ENCODE measurements at regions not wholly inside any gene's neighbourhood (a gene's known extent, or its start where the extent isn't known, plus 50 kb on each side); places are given as distances from the start of the nearest gene placed in this dataset.

DNA sequence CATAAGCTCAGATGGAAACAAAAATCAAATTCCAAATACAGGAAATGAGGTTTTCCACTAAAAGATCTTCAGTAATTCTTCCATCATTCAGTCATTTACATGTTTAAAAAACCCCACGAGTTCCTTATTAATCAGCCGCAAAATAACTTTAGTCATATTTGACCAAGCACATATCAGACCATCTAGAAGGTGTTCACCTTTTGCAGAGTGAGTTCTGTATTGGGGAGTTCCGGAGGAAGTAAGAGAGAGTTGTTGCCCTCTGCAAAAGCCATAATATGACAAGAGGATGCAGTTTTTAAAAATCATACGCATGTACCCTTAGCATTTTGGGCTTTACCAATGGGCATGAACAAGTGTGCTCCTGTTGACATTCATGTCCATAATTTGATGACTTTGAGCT is 61.6 kb downstream of the CCR1 start:
- DNase-seq: no peak

DNA sequence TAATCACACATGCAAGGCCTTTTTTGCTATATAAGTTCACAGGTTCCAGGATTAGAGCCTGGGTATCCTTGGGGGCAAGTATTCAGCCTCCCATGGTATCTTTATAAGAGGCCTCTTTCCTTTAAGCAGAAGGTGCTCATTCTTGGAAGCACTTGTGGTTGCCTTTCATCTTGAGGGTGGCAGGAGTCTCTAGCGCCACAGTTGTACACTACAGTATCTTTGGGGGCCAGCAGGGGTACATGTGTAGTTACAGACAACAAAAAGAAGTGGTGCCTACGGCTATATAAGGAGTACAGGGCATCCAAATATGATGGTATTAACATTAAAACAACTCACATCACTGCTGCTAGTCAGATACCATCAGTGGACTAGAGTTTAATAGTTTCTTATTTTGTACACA is 62.1 kb downstream of the CCR1 start:
- DNase-seq: no peak

GRCh38 chr3:46145147-46145546 is 63.0 kb downstream of the CCR1 start:
- no peak for DNase-seq

DNA sequence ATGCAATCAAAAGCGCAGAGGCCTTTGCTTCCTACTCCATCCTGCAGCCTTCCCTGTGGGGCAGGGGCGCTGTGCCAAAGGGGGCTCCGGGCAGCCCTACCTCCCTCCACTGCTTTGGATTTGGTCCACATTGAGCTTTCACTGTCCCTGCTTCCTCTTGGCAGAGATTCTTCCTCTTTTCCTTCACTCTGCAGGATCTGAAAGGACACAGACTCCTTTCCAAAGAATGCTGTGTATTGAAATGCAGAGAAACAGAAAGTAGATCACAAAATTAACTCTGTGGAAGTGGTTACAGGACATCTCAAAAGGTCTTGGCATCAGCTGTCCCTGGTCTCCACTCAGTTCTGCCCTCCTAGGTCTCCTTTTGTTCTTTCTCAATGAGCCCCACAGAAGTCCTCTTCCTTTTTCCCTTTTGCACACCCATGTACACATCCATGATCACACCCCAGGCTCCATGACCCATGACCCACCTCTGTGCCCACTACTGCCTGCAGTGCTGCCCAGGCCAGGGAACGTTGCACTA is 64.1 kb downstream of the CCR1 start:
- DNase-seq: no peak

- DNase-seq: no peak
Observed at GRCh38 chr3:46141813-46142212, 66.3 kb downstream of the CCR1 start.

- DNase-seq: no peak
Observed at GRCh38 chr3:46138581-46138980, 69.5 kb downstream of the CCR1 start.

DNA sequence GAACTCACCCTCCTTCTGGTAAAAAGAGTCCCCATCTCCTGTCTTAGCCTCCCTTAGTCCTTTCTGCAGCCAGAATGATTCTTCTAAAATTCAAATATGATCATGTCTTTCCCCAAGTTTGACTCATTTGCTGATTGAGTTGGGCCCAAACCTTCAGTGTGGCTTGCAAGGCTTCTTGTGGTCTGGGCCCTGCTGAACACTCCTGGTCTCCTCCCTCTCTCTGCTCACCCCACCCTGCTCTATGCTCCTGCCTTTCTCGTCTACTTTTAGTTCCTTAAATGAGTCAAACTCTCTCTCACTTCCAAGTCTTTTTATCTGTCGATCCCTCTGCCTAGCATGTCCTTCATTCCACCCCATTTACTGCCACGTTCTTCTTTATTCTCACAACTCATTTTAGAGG is 72.6 kb downstream of the CCR1 start:
- no peak for DNase-seq

DNA sequence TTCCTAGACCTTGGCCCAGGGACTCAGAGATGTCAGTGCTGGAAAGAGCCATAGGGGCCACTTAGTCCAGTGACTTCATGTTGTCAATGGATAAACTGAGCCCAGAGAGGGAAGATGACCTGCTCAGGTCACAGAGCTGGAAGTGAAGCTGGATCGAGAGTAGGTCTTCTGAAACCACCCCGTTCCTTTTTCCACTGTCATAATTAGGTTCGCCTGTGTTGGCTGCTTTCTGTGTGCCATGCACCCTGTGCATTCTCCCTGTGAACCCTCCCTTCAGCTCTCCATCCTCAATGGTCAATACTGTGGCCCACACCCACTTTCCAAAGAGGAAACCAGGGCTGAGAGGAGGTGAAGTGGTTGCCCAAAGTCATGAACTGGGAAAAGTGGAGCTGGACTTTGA is 74.8 kb downstream of the CCR1 start:
- no peak for DNase-seq

DNA sequence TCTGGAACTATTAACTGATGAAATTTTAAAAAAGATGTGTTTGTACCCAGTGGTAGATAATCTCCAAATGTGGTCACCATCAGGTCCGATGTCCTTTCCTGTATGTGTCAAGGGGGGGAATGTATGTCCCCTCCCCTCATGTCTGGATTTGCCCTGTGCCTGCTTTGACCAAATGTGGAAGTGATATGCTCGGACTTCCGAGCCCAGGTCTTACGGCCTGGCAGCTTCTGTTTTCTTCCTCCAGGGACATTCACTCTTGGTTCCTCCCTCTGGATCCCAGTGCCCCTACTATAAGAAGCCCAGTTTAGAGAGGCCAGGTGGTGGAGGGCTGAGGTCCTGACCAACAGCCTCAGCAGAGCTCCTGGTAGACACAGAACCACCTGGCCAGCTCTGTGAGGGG is 75.5 kb downstream of the CCR1 start:
- no peak for DNase-seq

- no peak for DNase-seq
Observed at GRCh38 chr3:46131884-46132450, 76.1 kb downstream of the CCR1 start.

- DNase-seq: no peak
Observed at GRCh38 chr3:46130631-46131310, 77.3 kb downstream of the CCR1 start.

DNA sequence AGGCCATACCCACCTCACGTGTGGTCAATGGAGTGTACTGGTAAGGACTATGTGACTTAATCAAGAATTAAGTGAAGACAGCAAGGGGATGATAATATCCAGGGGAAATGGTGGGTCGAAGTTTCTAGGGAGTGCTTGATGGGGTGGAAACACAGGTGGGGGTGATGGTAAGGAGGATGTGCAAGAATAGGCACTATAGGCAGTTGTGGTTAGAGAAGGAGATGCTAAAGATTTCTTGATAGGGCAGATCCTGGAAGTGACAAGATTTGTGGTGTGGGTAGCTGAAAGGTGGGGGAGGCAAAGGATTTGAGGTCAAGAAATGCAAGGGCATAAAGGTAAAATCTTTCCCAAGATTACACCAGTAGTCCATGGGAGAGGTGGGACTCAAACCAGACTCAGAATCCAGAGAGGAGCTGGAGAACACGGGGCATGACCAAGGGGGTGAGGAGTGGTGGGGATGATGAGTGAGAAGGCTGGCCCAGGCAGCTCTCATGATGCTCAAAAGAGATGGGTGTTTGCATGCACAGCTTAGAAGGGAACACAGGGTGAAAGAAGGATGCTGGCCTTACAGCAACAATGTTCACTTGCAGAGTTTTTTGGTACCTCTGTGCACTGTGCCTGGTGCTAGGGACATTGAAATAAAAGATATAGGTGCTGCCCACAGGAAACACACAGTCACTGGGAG is 78.4 kb downstream of the CCR1 start:
- no peak for DNase-seq

DNA sequence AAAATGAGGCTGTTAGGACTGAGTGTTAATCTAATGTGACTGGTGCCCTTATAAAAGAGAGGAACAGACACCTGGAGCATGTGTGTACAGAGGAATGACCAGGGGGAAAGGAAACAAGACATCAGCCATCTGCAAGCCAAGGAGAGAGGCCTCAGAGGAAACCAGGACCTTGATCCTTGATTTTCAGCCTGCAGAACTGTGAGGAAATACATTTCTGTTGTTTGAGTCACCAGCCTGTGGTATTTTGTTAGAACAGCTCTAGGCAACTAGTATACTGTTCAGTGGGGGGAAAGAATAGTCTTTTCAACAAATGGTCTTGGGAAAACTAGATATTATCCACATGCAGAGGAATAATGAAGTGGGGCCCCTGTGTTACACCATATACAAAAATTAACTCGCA is 80.6 kb downstream of the CCR1 start:
- no peak for DNase-seq

- no peak for DNase-seq
Observed at GRCh38 chr3:46124216-46125177, 83.6 kb downstream of the CCR1 start.

GRCh38 chr3:46123646-46124045 is 84.5 kb downstream of the CCR1 start:
- no peak for DNase-seq

- no peak for DNase-seq
Observed at GRCh38 chr3:46122091-46122490, 86.0 kb downstream of the CCR1 start.

GRCh38 chr3:46120983-46121382 is 87.1 kb downstream of the CCR1 start:
- DNase-seq: no peak

DNA sequence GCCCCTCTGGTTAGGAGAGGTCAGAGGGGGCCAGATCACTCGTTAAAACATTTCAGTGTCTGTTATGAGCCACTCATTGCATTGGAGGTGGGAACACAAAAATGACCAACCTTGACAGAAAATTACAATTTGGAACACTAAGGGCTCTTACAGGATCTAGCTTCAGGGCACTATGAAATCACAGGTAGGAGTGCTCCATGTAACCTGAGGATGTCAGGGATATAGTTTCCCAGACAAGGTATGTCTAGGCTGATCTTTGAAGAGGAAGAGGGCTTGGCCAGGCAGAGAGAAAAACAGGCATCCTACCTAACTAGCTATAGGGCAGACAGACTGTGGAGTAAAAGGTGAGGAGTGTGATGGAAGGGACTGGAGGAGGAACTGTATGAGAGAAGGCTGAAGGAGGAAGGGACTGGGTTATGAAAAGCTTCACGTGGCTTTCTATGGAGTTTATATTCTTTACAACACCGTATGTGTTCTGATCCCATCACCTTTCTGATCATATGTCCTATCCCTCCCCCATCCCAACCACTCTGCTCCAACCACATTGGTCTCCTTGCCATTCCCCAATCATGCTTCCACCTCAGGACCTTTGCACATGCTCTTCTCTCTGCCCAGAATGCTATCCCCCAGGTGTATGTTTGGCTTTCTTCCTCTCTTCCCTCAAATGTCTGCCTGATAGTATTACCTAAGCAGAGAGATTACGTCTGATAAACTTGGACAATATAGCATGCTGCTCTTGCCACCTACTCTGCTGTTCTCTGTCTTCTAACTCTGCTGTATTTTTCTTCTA is 88.2 kb downstream of the CCR1 start:
- DNase-seq: no peak

GRCh38 chr3:46119253-46119652 is 88.9 kb downstream of the CCR1 start:
- DNase-seq: no peak

- DNase-seq: no peak
Observed at GRCh38 chr3:46116996-46117395, 89.7 kb upstream of the XCR1 start.

GRCh38 chr3:46114323-46114988 is 87.2 kb upstream of the XCR1 start:
- no peak for DNase-seq

DNA sequence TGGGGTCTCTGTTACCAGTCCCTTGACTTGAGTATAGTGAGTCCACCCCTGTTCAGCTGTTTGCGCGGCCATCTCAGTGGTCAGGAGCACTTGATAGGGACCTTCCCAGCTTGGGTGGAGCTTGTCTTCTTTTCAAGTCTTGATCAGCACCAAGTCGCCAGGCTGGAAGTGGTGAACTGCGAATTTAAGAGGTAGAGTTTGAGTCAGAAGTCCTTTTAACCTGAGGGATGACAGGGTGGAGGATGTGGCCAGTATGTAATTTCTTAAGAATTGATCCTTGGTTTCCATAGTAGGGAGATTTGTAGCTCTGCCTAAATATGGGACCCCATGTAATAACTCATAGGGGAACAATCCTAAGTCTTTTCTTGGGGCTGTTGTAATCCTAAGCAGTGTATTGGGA is 86.3 kb upstream of the XCR1 start:
- DNase-seq: no peak
